Uterus (tissue), 3 donors: ENCODE measurements at regions not wholly inside any gene's neighbourhood (a gene's known extent, or its start where the extent isn't known, plus 50 kb on each side); places are given as distances from the start of the nearest gene placed in this dataset.

Experiments
- DNase-seq, 2 donors: peaks; one replicate each; pipeline ENCODE4 v3.0.0-alpha.2; 2019 to 2020
- H3K27ac ChIP-seq, 2 donors: fragments of 200-600 bp; sonication (generic); 1 replicate in 1 of 2; 2 replicates in 1 of 2; pipeline ENCODE4 v1.5.1; 2016 to 2018
- H3K27me3 ChIP-seq, 2 donors: fragments of 200-600 bp; sonication (generic); one replicate each; pipeline ENCODE4 v1.5.1; 2018 to 2019; ENCODE audit warnings: control low read depth in 1 of 2
- H3K36me3 ChIP-seq, 2 donors: fragments of 200-600 bp; sonication (generic); one replicate each; pipeline ENCODE4 v1.5.1; 2019; ENCODE audit warnings: control low read depth in 1 of 2
- H3K4me1 ChIP-seq, 2 donors: fragments of 200-600 bp; sonication (generic); one replicate each; pipeline ENCODE4 v1.5.1; 2018 to 2019; ENCODE audit warnings: control low read depth in 1 of 2
- H3K4me3 ChIP-seq, 2 donors: fragments of 200-600 bp; sonication (generic); 1 replicate in 1 of 2; 2 replicates in 1 of 2; pipeline ENCODE4 v1.5.1; 2018 to 2019; ENCODE audit warnings: mild to moderate bottlenecking in 1 of 2
- H3K9me3 ChIP-seq, 2 donors: fragments of 200-600 bp; sonication (generic); one replicate each; pipeline ENCODE4 v1.5.1; 2019; ENCODE audit warnings: control low read depth in 1 of 2
- CTCF ChIP-seq, 4 experiments: fragments of 200-600 bp in 2 of 4; fragments of 450-650 bp in 2 of 4; sonication (generic) in 2 of 4; IDR thresholded peaks; one replicate each; pipeline ENCODE4 v1.5.1; 2016 to 2019; ENCODE audit warnings: antibody characterized with exemption in 4 of 4, mild to moderate bottlenecking in 2 of 4, moderate library complexity in 1 of 4
- POLR2A ChIP-seq, 2 donors: fragments of 450-650 bp; IDR thresholded peaks; one replicate each; pipeline ENCODE4 v1.6.1; 2016; ENCODE audit warnings: antibody characterized with exemption in 2 of 2, mild to moderate bottlenecking in 1 of 2, moderate library complexity in 1 of 2
- intact Hi-C: fragments of 100-400 bp; cut with DNase I; formaldehyde crosslinking; loops from one replicate; pipeline ENCODE4 v1.15.1; 2023; ENCODE audit warnings: low total_unique reads
- donor health status: DM: yes; HTN: yes; CAD: no.

- Histone ChIP-seq H3K27me3 (no peaks in the 10 kb centered on the region), H3K4me1 (peaks cover 0 to 13% of the 10 kb centered on the region in 2 donors), H3K27ac (no peak overlapping the region), H3K4me3 (no peak overlapping the region), H3K9me3 (no peaks in the 10 kb centered on the region), H3K36me3 (no peaks in the 10 kb centered on the region)
- intact Hi-C loops = no loop called here
- TF ChIP-seq POLR2A (IDR thresholded peaks at IDR 0.05) (no peak), CTCF (IDR thresholded peaks at IDR 0.05) (no peak)
- DNase-seq = no peak
Observed at GRCh38 chr2:71927757-71928715, 219.6 kb downstream of the CYP26B1 start.

GRCh38 chr2:71926876-71927756, 220.5 kb downstream of the CYP26B1 start:
- TF ChIP-seq CTCF (IDR thresholded peaks at IDR 0.05) (no peak), POLR2A (IDR thresholded peaks at IDR 0.05) (no peak)
- no peak for DNase-seq
- intact Hi-C loops = no loop called here

GRCh38 chr2:71926089-71926447, 221.6 kb downstream of the CYP26B1 start:
- Histone ChIP-seq H3K36me3 (no peaks in the 10 kb centered on the region), H3K4me3 (no peak overlapping the region), H3K27ac (no peak overlapping the region), H3K27me3 (no peaks in the 10 kb centered on the region), H3K9me3 (no peaks in the 10 kb centered on the region), H3K4me1 (peaks cover 0 to 6% of the 10 kb centered on the region in 2 donors)
- DNase-seq = no peak
- intact Hi-C loops = no loop called here
- TF ChIP-seq CTCF (IDR thresholded peaks at IDR 0.05) = no peak
- no peak for TF ChIP-seq POLR2A (IDR thresholded peaks at IDR 0.05)

More at GRCh38 chr2:71926876-71927756, 220.5 kb downstream of the CYP26B1 start:
- no peaks in the 10 kb centered on the region for H3K36me3 ChIP-seq
- H3K4me3 ChIP-seq = no peak overlapping the region
- no peaks in the 10 kb centered on the region for H3K27me3 ChIP-seq
- no peak overlapping the region for H3K27ac ChIP-seq
- H3K4me1 ChIP-seq = peaks cover 0 to 8% of the 10 kb centered on the region in 2 donors
- no peaks in the 10 kb centered on the region for H3K9me3 ChIP-seq

GRCh38 chr2:71925268-71926088, 222.2 kb downstream of the CYP26B1 start:
- intact Hi-C loops = no loop called here
- Histone ChIP-seq H3K4me1 (peaks cover 0 to 6% of the 10 kb centered on the region in 2 donors), H3K9me3 (no peaks in the 10 kb centered on the region), H3K4me3 (no peak overlapping the region), H3K27ac (no peak overlapping the region), H3K36me3 (no peaks in the 10 kb centered on the region), H3K27me3 (no peaks in the 10 kb centered on the region)
- TF ChIP-seq CTCF (IDR thresholded peaks at IDR 0.05) (no peak), POLR2A (IDR thresholded peaks at IDR 0.05) (no peak)
- no peak for DNase-seq
